Skeletal muscle cell (primary cell): ENCODE measurements at regions not wholly inside any gene's neighbourhood (a gene's known extent, or its start where the extent isn't known, plus 50 kb on each side); places are given as distances from the start of the nearest gene placed in this dataset.
"Not testable (repeated sequence)": the region's sequence is repeated elsewhere in the genome, so short reads cannot be mapped to it uniquely, and the experiment has no call there.

Experiments used
- DNase-seq: peaks from one replicate; pipeline ENCODE4 v3.0.0-alpha.2; 2010; ENCODE audit warnings: low read depth
- H3K4me3 ChIP-seq: 2 replicates; pipeline ENCODE4 v1.5.1; 2011; ENCODE audit warnings: low read depth, mild to moderate bottlenecking, control low read depth, low read length, moderate library complexity

DNA sequence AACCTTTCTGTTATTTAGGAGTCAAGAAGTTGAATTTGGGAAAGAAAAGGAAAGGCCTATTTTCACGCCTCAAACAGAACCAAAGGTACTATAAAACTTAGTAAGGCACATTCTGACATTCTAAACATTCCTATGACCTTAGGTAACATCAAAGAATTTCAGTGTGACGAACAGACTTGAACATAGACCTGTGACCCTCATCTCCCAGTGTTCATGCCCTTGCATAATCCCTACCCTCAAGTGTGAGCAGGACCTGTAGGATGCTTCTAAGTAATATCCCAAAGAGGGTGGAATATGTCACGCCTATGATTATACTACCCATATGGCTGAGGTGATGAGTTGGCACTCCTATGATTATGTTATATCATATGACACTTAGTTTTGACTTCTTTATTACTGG lies 540.9 kb downstream of the KIF4B start:
- no peak overlapping the region for H3K4me3 ChIP-seq
- DNase-seq = no peak

DNA sequence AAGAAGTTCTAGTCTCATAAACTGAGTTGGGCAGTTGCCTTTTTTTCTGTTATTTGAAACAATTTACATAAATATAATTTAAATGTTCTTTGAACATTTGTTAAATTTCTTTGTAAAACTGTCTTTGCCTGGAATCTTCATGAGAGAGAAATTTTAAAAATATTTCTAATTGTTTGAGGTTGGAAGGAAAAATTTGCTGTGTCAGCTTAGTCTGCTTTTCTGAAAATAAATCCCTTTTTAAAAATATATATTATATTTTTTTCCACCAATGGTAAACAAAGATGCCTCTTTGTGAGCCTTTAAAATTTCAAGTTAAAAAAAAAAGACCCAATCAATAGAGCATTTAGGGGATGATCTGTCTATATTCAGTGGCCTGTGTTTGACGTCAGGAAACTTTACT lies 542.7 kb downstream of the KIF4B start:
- DNase-seq = no peak
- H3K4me3 ChIP-seq = no peak overlapping the region

DNA sequence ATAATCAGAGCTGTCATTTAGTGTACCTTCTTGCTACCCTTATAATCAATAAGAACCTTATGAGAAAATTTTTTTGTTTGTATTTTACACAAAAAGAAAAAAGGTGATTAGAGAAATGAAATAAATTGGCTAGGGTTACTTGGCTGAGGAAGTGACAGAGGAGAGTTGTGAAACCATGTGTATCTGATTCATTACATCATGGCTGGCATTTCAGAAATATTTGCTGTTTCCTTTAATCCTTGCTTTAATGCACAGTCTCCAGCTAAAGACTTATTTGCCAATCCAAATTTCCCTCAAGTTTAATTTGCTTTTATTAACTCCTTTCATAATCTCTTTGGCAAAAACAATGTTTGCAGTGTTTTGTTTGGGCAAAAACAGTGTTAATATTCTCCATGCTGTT lies 543.1 kb downstream of the KIF4B start:
- DNase-seq = no peak
- no peak overlapping the region for H3K4me3 ChIP-seq

DNA sequence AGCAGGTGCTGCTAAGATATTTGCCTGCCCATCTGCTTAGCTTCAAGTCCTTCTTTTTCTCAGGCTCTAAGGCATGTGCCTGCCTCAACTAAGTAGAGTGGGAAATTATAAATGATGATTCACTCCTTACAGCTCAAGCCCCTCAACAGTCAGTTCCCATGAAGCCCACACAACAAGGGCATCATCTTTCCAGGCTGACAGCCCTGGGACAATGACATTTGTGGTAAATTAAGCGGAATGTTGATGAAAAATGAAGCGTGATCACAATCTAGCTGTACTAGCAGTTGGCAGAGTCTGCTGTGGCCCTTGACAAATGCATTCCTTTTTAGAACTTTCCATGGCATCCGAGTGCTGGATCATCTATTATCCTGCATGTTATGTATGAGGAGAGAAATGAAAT lies 548.6 kb downstream of the KIF4B start:
- DNase-seq = no peak
- H3K4me3 ChIP-seq = no peak overlapping the region

DNA sequence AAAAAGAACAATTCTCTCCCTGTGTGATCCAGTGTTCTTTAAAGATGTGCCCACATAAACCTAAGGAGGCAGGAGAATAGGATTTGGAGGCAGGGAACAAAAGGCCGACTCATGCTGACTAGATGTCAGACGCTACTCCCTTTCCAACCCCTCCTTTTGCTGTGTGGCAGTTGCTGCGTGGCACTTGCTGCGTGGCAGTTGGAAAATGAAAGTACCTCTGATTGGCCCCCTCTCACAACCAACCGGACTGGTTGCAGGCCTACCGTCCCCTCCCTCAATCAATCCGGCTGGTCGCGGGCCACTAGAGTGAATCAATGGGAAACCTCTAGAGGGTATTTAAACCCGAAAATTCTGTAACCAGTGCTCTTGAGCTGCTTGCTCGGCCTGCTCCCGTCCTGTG lies 551.0 kb downstream of the KIF4B start:
- no peak for DNase-seq

DNA sequence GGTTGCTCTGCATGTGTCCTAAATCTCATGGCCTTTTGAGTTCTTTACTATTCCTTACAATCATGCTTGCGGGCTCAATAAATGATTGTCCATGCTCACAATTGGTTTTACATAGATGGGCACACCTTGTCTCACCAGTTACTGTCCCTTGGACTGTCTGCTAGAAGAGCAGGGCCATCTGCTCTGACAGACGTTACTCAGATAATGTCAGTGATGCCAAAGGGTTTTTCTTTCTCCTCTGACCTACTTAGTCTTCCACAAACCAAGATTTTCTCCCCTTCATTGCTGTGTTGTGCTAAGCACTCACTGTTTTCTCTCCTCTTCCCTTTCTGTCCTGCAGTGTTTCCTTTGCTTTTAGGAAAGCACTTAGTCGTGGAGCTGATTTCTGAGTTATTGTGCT lies 562.3 kb downstream of the KIF4B start:
- DNase-seq = no peak

More for the DNA sequence above, 551.0 kb downstream of the KIF4B start:
- H3K4me3 ChIP-seq = no peak overlapping the region

DNA sequence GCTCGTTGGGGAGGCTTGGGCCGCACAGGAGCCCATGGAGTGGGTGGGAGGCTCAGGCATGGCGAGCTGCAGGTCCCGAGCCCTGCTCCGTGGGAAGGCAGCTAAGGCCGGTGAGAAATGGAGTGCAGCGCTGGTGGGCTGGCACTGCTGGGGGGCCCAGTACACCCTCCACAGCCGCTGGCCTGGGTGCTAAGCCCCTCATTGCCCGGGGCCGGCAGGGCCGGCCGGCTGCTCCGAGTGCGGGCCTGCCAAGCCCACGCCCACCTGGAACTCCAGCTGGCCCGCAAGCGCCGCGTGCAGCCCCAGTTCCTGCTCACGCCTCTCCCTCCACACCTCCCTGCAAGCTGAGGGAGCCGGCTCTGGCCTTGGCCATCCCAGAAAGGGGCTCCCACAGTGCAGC lies 573.3 kb downstream of the KIF4B start:
- not testable (repeated sequence) for H3K4me3 ChIP-seq, DNase-seq

More for the DNA sequence above, 562.3 kb downstream of the KIF4B start:
- no peak overlapping the region for H3K4me3 ChIP-seq

DNA sequence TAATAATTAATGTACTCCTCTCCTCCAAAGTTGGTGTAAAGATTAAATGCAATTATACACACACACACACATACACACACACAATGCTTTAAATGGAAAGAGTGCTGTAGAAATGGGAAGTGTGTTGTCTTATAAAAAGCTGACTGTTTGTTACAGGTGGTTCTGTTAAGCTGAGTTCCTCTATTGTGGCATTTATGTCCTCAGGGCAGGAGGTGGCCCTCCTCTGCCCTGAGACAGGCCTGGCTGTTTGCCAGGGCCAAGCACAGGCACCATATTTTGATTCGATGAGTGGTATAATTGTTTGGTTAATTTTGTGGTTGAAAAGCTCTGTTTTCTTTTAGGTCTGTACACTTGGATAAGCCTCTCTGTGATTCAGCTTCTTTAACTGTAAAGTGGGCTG lies 573.9 kb downstream of the KIF4B start:
- H3K4me3 ChIP-seq = no peak overlapping the region
- no peak for DNase-seq

DNA sequence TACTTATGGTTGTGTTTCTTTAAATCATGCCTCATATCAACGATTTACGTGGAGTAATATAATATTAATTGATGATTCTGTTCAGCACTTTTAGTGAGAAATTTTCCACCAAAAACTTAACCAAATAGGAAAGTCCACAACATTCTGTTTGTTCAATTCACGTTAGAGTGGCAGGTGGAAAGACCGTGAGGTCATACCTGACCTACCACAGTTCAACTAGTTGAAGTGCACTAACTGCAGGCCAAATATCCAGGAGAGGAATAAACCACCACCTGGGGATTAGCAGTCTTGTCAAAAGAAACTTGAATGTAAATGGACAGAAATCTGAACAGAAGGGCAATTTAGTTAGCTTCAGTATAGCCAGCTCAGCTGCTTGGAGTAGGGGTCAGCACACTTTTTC lies 577.7 kb downstream of the KIF4B start:
- no peak for DNase-seq
- no peak overlapping the region for H3K4me3 ChIP-seq

DNA sequence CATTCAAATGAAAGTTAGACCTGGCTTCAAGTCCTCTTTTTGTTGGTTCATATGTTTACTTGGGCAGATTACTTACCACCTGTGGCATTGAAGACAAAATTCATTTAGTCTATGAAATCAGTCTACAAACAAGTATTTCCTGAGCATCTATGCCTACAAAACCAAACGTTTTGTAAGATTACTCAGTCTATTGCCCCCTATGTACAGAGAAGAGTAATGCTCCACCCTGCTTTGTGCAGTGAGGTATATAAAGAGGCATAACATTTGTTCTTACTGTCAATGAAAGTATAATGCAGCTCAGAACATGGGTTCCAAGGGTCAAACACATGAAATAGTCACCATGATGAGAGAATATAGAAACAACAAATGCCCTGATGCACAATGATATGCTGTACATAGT lies 580.7 kb downstream of the KIF4B start:
- DNase-seq = no peak
- no peak overlapping the region for H3K4me3 ChIP-seq

DNA sequence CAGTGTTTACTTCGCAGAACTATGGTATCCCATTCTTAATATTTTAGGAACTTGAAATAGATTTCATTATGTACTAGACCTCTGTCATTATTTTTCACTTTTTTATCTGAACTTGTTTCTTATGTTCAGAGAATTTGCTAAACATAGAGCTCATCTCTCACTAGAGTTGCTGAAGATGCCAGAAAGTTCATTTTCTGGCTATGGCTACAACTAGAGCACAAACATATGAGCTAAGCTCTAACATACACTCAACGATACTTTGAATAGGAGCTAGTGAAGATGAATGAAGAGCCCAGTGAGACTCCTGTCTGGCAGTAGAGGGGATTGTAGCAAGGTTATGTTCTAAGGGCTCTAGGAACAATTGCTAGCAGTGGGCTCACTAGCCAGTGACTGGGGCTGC lies 582.2 kb downstream of the KIF4B start:
- no peak for DNase-seq
- no peak overlapping the region for H3K4me3 ChIP-seq

DNA sequence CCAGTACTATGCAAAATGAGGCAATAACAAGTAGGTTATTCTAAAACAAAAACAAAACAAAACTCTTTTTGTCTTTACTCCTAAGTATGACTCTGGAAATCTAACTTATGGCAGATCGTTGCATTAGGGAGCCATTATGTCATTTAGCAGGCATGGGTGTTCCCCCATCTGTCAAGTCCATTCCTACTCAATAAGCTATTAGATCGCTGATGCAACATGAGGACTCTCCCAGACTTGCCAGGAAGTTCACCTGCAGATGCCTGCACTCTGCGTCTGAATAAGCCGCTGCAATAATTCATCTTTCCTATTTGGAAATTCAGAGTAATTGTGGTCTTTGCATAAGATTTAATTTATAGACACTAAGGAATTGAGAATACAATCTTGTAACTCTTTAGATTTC lies 585.0 kb downstream of the KIF4B start:
- no peak overlapping the region for H3K4me3 ChIP-seq
- no peak for DNase-seq

DNA sequence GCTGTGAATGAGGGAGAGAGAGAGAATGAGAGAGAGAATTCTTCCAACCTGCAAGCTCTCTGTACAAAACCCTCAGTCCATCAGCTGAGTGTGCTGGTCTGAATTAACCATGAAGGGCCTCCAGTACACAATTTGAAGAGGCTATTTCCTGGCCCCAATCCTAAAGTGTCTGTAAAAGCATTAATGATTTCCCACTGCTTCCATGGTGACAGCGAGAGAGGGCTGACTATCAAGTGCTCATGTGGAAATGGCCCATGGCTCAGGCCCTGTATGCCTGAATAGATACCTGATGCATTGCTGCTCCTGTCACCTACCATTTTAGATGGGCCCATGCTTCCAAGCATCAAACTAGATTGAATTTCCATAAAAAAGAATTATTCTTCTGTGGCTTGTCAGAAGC lies 592.4 kb downstream of the KIF4B start:
- H3K4me3 ChIP-seq = no peak overlapping the region
- DNase-seq = no peak

DNA sequence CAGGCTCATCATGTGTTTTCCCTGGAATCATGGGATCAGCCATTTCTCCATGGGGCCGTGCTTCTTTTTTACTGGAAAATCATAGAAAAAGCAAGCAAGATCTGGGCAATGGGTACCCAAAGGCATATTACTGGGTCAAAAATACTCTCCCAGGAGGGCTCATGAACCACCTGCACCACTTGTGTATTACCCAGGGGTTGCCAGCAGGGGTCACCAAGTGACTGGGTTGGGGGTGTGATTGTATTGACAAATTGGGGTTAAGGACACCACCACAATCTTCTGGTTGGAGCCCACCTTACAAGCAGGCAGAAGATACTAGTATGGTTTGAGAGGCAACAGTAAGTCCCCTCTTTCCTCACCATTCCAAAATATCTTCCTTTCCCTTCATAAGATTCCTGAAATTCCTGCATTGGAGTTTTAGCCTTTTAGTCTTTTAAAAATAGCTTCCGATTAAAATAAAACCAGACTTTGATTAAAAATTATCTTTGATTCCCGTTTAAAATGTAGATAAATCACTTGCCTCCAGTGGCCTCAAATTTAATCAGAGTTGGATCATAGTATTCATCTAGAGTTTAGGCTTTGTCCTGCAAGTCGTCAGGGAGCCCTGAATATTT lies 603.3 kb downstream of the KIF4B start:
- DNase-seq = no peak
- H3K4me3 ChIP-seq = no peak overlapping the region

DNA sequence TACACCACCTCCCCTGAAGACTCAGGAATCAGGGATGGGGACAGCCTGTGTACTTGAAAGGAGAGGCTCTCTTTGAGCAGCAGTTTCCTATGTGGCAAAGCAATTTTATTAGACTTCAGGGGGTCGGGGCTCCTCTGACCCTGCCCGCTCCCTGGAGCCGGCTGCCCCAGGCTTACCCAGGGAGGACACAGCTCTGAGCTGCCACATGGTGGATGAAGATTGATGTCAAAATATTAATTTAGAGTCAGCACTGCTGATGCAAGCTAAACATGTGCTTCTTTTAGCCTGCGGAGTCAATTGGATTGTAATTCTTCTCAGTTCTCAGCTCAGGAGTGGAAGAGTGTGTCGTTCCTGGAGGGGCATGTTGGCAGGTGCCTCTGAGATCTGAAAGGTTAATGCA lies 606.1 kb downstream of the KIF4B start:
- no peak for DNase-seq
- H3K4me3 ChIP-seq = no peak overlapping the region

DNA sequence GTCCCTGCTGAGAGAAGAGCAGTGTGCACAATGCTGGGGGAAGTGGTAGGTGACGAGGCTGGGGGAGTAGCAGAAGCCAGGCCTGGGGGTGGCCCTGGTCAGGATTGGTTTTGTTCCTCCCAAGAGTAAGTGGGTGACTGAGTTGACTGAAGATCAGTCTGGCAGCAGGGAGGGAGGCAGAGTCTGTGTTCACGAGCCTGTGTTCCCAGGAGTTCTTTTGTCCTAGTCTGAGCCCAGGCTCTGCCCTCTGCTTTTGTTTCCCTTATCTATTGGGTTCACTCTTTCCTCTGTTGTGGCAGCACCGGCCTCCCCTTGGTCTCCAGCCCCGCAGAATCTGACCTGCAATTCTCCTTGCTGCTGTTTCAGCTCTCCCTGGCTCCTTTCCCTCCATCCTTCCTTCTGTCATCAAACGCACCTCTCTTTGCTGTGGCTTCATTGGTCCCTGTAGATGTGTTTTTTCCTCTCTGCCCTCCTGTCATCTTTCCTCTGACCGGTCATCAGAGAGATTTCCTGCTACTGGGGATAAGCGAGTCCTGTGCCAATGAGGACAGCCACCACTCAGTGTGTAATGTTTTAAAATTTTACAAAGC lies 607.4 kb downstream of the KIF4B start:
- no peak overlapping the region for H3K4me3 ChIP-seq

DNA sequence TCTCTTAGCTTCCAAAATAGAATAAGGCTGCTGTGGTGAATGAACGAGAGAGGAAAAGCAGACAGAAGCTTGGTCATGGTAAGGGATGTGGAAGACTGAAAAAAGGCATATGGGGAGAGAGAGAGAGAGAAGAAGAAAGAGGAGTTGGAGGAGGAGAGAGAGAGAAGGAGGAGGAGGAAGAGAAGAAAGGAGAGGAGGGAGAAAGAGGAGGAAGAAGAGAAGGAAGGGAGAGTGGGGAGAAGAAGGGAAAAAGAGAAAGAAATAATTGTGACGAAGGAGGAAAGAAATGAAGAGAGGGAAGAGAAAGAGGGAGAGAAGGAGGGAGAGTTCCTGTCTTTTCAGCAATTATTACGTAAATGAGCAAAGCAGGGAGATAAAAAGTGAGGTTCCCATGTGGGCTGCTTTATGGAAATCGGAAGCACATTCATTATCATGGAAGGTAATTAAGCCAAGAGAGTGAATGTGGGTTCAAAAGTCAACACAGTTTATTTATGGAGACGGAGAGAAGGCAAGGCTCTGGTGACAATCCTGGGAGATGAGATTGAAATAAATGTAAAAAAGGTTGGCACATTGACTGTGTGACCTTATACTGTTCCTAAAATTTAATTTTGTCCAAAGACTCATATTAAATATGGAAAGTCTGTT lies 611.2 kb downstream of the KIF4B start:
- no peak for DNase-seq
- no peak overlapping the region for H3K4me3 ChIP-seq

More for the DNA sequence above, 607.4 kb downstream of the KIF4B start:
- no peak for DNase-seq

DNA sequence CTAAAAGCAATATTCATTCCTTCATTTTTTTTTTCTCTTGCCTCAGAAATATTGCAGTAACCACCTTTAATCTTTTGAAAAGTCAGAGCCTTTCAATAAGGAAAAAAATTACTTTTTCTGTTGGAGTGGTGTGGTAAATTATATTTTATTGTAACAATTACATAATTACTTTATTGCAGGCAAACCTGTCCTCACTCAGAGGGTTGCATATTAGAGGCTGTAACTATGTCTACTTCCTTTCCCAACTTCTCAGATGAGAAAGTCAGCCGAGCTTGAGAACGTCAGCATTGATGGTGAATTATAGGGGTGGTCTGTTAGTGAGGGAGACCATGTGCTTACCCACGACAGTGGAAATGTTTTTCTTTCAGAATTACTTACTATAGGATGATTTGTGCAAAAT lies 611.8 kb downstream of the KIF4B start:
- no peak for DNase-seq
- H3K4me3 ChIP-seq = no peak overlapping the region

DNA sequence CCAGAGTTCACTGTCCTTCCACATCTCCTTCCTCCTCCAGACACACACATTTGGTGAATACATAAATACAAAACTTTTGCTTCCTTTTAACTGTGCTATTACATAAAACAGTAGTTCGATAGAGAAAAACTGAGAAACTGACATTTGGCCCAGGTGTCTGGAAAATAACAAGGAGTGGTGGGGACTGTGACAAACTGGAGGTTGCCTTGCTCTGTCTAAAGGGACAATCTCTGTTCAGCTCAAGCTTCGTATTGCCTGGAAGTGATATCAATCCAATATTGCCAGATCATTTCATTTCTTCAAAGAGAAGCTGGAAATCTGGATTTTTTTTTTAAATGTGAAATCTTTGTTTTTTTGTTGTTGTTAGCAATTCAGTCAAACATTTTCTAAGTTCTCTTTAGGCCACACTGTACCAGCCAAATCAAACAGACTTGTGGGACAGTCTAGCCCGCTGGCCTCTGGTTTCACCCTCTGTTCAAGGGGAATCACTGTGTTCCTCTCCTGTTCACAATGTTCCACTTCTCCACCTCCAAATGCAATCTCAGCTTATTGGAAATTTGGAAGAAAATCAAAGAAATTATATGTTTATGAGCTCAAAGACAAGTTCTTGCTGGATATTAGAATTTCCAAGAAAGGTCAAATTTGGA lies 612.5 kb downstream of the KIF4B start:
- no peak overlapping the region for H3K4me3 ChIP-seq
- DNase-seq = no peak

DNA sequence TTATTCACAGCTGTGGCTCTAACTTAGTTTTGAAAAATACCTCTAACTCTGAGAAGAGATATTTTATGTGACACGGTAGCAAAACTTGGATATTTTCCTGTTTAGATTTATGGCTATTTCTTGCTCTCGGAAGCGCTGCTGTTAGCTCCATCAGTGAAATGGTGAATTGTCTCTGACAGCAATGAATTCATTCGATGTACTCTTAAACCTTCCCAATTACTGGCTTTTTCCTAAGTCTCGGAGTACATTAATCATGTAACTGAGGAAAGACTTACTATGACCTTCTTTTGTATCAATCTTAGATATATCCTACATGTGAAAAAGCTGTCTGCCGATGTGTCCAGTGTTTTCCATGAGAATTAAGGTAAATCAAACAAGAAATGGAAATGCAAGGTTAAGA lies 613.0 kb downstream of the KIF4B start:
- DNase-seq = no peak
- H3K4me3 ChIP-seq = no peak overlapping the region

DNA sequence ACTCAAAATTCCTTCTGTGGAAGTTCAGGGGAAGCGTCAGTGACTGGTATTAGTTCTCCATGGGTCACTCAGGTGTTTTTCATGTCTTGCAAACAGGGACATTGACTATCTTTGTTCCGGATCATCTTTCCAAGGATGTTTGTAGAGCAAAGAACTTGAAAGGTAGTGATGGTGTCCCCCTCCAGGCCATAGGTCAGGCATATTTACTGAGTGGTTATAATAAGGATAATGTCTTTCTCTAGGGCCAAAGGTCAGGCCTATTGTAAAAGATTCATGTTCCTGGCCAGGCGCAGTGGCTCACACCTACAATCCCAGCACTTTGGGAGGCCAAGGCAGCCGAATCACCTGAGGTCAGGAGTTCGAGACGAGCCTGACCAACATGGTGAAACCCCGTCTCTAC lies 614.8 kb downstream of the KIF4B start:
- no peak for DNase-seq
- no peak overlapping the region for H3K4me3 ChIP-seq
